GM18907 (cell line): ENCODE measurements at regions not wholly inside any gene's neighbourhood (a gene's known extent, or its start where the extent isn't known, plus 50 kb on each side); places are given as distances from the start of the nearest gene placed in this dataset.
"Not testable (repeated sequence)": the region's sequence is repeated elsewhere in the genome, so short reads cannot be mapped to it uniquely, and the experiment has no call there.

ENCODE experiments used
- ATAC-seq: cut with Tn5 transposase; IDR thresholded peaks from one replicate; pipeline ENCODE4 v1.9.1; 2021; ENCODE audit warnings: mild to moderate bottlenecking, moderate library complexity; ENCODE audit not compliant: unreplicated experiment

DNA sequence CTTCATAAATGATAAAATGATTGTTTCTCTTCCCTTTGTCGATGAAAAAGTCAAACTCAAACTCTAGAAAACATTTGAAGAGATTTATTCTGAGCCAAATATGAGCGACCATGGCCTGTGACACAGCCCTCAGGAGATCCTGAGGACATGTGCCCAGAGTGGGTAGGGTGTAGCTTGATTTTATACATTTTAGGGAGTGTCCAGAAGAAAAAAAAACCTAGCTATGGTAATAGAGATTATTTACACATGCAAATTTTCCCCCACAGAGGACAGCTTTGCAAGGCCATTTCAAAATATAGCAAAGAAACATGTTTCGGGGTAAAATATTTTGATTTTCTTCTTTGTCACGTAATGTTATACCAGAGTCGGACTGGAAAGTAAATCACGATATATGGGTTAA lies 92.4 kb upstream of the TRIB2 start:
- ATAC-seq: no peak

- ATAC-seq: no peak
These were observed 91.7 kb upstream of the TRIB2 start for GRCh38 chr2:12624905-12625598.

DNA sequence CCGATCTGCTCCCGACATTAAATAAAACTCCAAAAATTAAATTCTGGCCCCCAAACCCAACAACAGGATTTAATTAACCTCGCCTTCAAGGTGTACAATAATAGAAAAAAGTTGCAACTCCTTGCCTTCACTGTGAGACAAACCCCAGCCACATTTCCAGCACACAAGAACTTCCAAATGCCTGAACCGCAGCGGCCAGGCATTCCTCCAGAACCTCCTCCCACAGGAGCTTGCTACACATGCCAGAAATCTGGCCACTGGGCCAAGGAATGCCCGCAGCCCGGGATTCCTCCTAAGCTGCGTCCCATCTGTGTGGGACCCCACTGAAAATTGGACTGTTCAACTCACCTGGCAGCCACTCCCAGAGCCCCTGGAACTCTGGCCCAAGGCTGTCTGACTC lies 88.2 kb upstream of the TRIB2 start:
- ATAC-seq: not testable (repeated sequence)

- ATAC-seq: no peak
These were observed 79.7 kb upstream of the TRIB2 start for GRCh38 chr2:12636837-12637581.

- ATAC-seq: no peak
These were observed 79.0 kb upstream of the TRIB2 start for GRCh38 chr2:12637754-12638153.

GRCh38 chr2:12641441-12641840 lies 75.3 kb upstream of the TRIB2 start:
- ATAC-seq: no peak

DNA sequence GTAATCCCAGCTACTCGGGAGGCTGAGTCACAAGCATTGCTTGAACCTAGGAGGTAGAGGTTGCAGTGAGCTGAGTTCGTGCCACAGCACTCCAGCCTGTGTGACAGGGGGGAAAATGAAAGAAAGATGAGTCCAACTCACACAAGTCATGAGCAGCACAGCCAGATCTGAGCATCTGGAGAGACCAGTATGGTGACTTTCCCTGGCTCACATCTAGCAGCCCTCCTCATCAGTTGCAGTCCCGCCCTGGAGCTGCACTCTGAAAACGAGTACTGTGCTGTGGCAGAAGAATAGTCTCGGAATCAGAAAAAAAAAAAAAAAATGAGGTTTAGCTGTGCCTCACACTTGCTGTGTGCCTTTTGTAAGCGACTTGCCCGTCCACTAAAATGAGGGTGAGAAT lies 74.4 kb upstream of the TRIB2 start:
- ATAC-seq: no peak

- no peak for ATAC-seq
These were observed 73.9 kb upstream of the TRIB2 start for GRCh38 chr2:12642859-12643258.

- ATAC-seq: no peak
These were observed 66.9 kb upstream of the TRIB2 start for GRCh38 chr2:12649602-12650400.

- no peak for ATAC-seq
These were observed 65.1 kb upstream of the TRIB2 start for GRCh38 chr2:12651641-12652040.

GRCh38 chr2:12652723-12653122 lies 64.0 kb upstream of the TRIB2 start:
- ATAC-seq: no peak

GRCh38 chr2:12657560-12657959 lies 59.2 kb upstream of the TRIB2 start:
- ATAC-seq: no peak

- no peak for ATAC-seq
These were observed 58.3 kb upstream of the TRIB2 start for GRCh38 chr2:12658310-12658945.

DNA sequence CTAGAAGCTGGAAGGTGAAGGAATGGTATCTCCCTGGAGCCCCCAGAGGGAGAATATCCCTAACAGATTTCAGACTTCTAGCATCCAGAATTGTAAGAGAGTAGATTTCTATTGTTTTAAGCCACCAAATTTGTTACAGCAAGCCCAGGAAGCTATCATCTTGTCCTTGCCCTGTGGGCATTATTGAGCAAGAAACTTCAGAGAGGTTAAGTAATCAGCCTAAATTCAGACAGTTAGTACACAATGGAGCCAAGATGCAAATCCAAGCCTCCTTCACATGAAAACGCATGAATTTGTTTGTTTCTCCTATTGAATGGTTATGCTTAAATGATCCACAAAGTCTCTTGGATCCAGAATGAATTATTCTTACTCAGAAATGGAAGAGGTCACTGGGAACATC lies 55.2 kb upstream of the TRIB2 start:
- no peak for ATAC-seq

DNA sequence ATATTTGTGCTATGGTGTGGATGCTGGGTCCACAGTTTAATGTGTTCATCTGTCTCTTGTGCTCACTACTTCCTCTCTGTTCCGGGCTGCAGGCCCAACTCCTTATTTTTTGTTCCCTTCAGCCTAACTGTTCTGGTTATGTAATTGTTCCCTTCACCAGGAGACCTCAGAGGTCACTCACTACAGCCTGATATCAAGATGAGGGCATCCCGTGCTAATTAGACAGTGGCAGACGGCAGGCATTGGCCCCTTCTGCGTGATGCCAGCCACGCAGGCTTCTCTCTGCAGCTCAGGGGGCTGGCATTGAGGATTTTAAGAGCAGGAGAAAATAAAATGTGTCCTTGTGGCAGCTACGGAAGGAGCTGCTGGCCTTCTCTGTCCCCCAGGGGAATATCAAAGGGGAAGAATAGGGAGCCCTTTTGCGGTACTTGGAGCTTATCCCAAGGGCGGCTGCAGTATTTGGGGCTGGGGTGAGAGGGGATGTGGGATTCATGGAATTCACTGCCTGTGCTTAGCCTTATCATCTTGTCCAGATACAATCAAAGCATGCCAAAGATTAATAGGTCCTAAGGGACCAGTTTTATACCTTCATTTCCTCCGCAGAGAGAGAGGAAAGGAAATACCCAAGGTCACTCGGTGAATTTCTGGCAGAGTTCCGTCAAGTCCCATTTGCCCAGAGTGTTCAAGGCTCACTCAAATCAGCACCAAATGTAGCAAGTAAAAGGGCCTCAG lies 53.3 kb upstream of the TRIB2 start:
- ATAC-seq: no peak

DNA sequence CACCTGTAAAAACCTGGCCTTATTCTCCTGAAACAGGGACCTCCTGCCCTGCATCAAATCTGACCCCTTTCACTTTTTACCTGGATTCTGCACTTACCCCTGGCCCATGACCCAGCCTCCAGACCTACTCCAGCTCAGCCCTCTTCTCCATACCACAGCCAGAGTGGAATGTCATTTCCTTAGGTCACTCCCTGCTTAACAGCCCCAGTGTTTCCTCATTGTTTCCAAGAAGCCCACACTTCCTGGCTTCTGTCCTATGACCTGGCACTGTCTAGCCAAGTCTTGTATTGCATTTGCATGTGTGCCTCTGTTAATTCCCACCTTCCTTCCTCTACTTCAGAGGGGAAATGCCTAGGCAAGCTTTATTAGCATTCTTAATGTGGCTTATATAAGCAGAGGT lies 51.4 kb upstream of the TRIB2 start:
- ATAC-seq: no peak

GRCh38 chr2:12666445-12666844 lies 50.3 kb upstream of the TRIB2 start:
- ATAC-seq: no peak
